Psoas muscle (tissue), 7 donors: ENCODE measurements at regions not wholly inside any gene's neighbourhood (a gene's known extent, or its start where the extent isn't known, plus 50 kb on each side); places are given as distances from the start of the nearest gene placed in this dataset.
A peak's percentile ranks its signal among the peaks of the same experiment; 100 is the strongest.
"Not testable (repeated sequence)": the region's sequence is repeated elsewhere in the genome, so short reads cannot be mapped to it uniquely, and the experiment has no call there.

Experiments
- ATAC-seq, 4 donors: fragments of 200-7000 bp; cut with Tn5 transposase; one replicate each; pipeline ENCODE4 v1.9.1; 2020; ENCODE audit warnings: moderate library complexity in 3 of 4, mild to moderate bottlenecking in 2 of 4
- DNase-seq, 2 donors: peaks; one replicate each; pipeline ENCODE4 v3.0.0-alpha.2; 2020
- H3K27ac ChIP-seq: fragments of 200-600 bp; one replicate; pipeline ENCODE4 v1.8.0; 2022
- H3K27me3 ChIP-seq, 3 donors: fragments of 200-600 bp in 1 of 3; one replicate each; pipeline versions ENCODE4 v1.6.1 to v1.8.0; 2013 to 2022; ENCODE audit warnings: low read length in 2 of 3, mild to moderate bottlenecking in 2 of 3, moderate library complexity in 1 of 3; ENCODE audit not compliant: insufficient read depth in 3 of 3
- H3K36me3 ChIP-seq, 2 donors: fragments of 200-600 bp in 1 of 2; one replicate each; pipeline versions ENCODE4 v1.6.1 to v1.8.0; 2013 to 2022; ENCODE audit warnings: low read depth in 1 of 2, mild to moderate bottlenecking in 1 of 2, moderate library complexity in 1 of 2; ENCODE audit not compliant: insufficient read depth in 1 of 2
- H3K4me1 ChIP-seq: fragments of 200-600 bp; one replicate; pipeline ENCODE4 v1.8.0; 2022
- H3K4me3 ChIP-seq: fragments of 200-600 bp; one replicate; pipeline ENCODE4 v1.8.0; 2022; ENCODE audit warnings: mild to moderate bottlenecking
- H3K9me3 ChIP-seq: fragments of 200-600 bp; one replicate; pipeline ENCODE4 v1.8.0; 2022
- CTCF ChIP-seq: fragments of 200-600 bp; IDR thresholded peaks from one replicate; pipeline ENCODE4 v1.8.0; 2022; ENCODE audit warnings: antibody characterized with exemption
- WGBS, 3 donors: extraction: QIAGEN DNeasy Blood & Tissue Kit; methylation state at CpG; one replicate each; pipeline versions ENCODE4 v1.1.6 to v1.1.7; 2013; 5-methylcytosine and 5-hydroxymethylcytosine counted together
- intact Hi-C, 2 donors: fragments of 100-400 bp; cut with DNase I; formaldehyde crosslinking; loops; one replicate each; pipeline versions ENCODE4 v1.11.0 to v1.14.2; 2022
- donor health status: healthy with polysubstance abuse.
- donor health status: DM: no; HTN: no; CAD: no; lungs with moderate emphysema.
- donor health status: Bipolar disorder and iron deficiency.
- donor health status: healthy.
- donor health status: DM: yes; HTN: yes; CAD: no.
- donor health status: DM: no; HTN: no; CAD: no.
- donor health status: DM: yes; HTN: yes; CAD: no.

DNA sequence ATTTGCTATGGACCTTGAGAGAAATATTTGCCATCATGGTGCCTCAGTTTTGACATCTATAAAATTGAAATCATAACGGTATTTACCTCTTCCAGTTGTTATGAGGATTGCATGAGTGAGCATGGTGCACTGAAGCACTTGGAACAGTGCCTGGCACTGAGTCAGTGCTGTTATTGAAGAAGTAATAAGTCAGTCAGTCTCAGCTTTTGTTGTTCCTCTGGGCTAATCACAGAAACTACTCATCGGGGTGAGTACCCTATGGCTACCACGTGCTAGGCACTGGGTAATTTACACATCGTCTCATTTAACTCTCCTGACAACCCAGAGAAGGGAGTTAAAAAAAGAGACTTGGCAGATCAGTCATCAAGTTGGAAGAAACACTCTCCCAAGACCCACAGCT is 159.5 kb upstream of the NRXN3 start:
- Histone ChIP-seq H3K4me1 (no peaks in the 10 kb centered on the region), H3K9me3 (peaks cover 3% of the 10 kb centered on the region), H3K27me3 (no peaks in the 10 kb centered on the region), H3K27ac (no peak overlapping the region), H3K36me3 (no peaks in the 10 kb centered on the region), H3K4me3 (no peak overlapping the region)
- no peak for TF ChIP-seq CTCF
- ATAC-seq (no peak), DNase-seq (peak in 1 of 2 donors; percentile 19)
- intact Hi-C loops = no loop called here
- WGBS, 3 donors = 25 to 44% (median 28%) methylated on average over 4 of the region's 4 CpGs

- intact Hi-C loops = not testable (repeated sequence)
These were observed 156.3 kb upstream of the NRXN3 start for GRCh38 chr14:78013911-78014310.

GRCh38 chr14:78016532-78016931 is 153.6 kb upstream of the NRXN3 start:
- Histone ChIP-seq H3K4me3 (no peak overlapping the region), H3K27me3 (peaks cover 0 to 6% (median 0%) of the 10 kb centered on the region in 3 donors), H3K4me1 (no peaks in the 10 kb centered on the region), H3K27ac (no peak overlapping the region), H3K36me3 (no peaks in the 10 kb centered on the region), H3K9me3 (no peaks in the 10 kb centered on the region)
- DNase-seq (no peak), ATAC-seq (no peak)
- WGBS, 3 donors = 64 to 69% (median 68%) methylated on average over 2 of the region's 2 CpGs
- intact Hi-C loops = no loop called here
- TF ChIP-seq CTCF = no peak

More at GRCh38 chr14:78013911-78014310, 156.3 kb upstream of the NRXN3 start:
- WGBS, 3 donors = 94 to 98% (median 95%) methylated on average over 11 to 22 of the region's 22 CpGs
- H3K4me1 ChIP-seq, H3K4me3 ChIP-seq, DNase-seq, H3K36me3 ChIP-seq, H3K27me3 ChIP-seq, ATAC-seq, H3K9me3 ChIP-seq, H3K27ac ChIP-seq: not testable (repeated sequence)

GRCh38 chr14:78018283-78018682 is 151.9 kb upstream of the NRXN3 start:
- intact Hi-C loops = no loop called here

GRCh38 chr14:78022059-78022458 is 148.1 kb upstream of the NRXN3 start:
- Histone ChIP-seq H3K4me3 (no peak overlapping the region), H3K27ac (no peak overlapping the region), H3K27me3 (peaks cover 0 to 6% (median 0%) of the 10 kb centered on the region in 3 donors), H3K4me1 (no peaks in the 10 kb centered on the region), H3K36me3 (no peaks in the 10 kb centered on the region), H3K9me3 (no peaks in the 10 kb centered on the region)
- WGBS, 3 donors = 40 to 46% (median 44%) methylated on average over 5 of the region's 5 CpGs
- peak; percentile 27 to 59 for DNase-seq
- intact Hi-C loops = loop anchor here in 1 of 2 donors (10.0 kb wide), 1 partner anchor 543 kb away; no protein-coding TSS in a partner anchor
- TF ChIP-seq CTCF = peak; percentile 50
- peak in 3 of 4 donors; percentile 52 to 68 (median 62) for ATAC-seq

More at GRCh38 chr14:78018283-78018682, 151.9 kb upstream of the NRXN3 start:
- Histone ChIP-seq H3K4me1 (no peaks in the 10 kb centered on the region), H3K9me3 (no peaks in the 10 kb centered on the region), H3K27ac (no peak overlapping the region), H3K36me3 (no peaks in the 10 kb centered on the region), H3K4me3 (no peak overlapping the region), H3K27me3 (peaks cover 0 to 6% (median 0%) of the 10 kb centered on the region in 3 donors)
- TF ChIP-seq CTCF = no peak
- no peak for DNase-seq
- WGBS, 3 donors = 39 to 57% (median 41%) methylated on average over 2 of the region's 2 CpGs
- no peak for ATAC-seq
